HG03469 (cell line): ENCODE measurements at regions not wholly inside any gene's neighbourhood (a gene's known extent, or its start where the extent isn't known, plus 50 kb on each side); places are given as distances from the start of the nearest gene placed in this dataset.
"Not testable (repeated sequence)": the region's sequence is repeated elsewhere in the genome, so short reads cannot be mapped to it uniquely, and the experiment has no call there.

Experiments used
- ATAC-seq: cut with Tn5 transposase; IDR thresholded peaks from one replicate; pipeline ENCODE4 v1.9.1; 2021; ENCODE audit warnings: mild to moderate bottlenecking, moderate library complexity, moderate number of reproducible peaks; ENCODE audit not compliant: unreplicated experiment

DNA sequence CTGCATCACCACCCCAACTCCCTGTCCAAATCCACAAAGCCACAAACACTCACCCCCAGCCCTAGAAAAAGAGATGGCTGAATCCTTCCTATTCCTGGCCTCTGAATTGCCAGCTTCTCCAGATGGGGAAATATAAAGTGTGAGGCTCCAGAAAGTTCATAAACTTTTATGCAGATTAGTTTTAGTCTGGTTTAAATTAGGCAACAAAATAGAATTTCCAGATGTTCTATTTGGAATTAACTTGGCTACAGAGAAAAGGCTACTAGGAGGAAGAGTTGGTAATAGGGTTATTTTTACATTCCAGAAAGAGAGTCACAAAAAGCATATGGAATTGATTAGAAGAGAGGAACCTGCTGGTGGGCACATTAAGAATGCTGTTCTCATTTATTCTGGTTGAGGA lies 56.0 kb downstream of the EN1 start:
- no peak for ATAC-seq

DNA sequence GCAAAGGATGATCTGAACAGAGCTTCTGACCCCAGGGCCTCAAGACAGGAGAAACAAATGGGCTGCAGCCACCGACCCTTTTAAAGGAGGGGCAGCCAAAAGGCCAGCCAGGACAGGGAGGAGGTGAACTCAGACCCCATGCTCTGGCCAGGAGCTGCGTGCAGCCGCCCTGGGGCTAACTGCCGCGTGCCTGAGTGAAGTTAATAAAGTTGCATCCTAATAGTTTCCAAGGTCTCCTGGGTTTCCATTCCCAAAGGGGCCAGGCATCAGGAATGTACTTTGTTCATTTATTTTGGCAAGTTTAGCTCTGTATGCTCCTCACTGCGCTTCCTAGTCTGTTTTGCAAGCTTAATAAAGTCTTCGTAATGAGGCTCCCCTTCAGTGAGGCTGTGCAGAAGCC lies 60.7 kb downstream of the EN1 start:
- ATAC-seq, result no peak

DNA sequence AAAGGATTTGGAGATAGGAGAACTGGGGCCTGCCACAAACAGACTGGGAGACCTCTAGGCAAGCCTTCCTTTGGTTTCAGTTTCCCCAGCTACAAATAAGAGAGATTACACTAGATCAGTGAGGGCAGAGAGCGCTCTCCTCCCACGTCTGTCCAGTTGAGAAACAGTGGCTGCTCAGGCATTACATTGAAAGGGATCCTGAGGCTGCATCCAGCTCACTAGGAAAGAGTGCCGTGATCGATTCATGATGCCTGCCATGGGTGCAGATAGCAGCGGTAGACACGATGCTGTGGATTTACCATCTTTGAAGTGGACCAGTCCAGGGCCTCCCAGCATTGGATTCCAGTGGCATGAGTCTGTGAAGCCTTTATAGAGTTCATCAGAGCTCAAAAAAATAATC lies 62.6 kb downstream of the EN1 start:
- ATAC-seq, result no peak

DNA sequence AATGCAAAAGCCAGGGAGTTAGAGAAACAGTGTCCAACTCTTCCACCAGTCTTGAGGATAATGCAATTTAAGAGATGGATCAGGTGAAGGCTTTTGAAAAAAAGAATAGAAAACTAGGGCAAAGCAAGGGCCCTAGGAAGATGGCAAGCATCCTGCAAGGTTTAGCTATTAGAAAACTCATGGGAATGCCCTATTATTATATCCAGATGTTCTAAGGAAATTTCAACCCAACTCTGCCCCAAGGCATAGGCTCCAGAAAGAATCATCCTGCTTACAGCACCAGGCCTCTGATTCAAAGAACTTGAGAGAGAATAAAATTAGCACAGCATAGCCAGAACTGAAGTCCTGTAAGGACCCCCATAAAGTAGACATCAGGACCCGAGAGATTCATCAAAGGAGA lies 68.1 kb downstream of the EN1 start:
- ATAC-seq, result no peak

DNA sequence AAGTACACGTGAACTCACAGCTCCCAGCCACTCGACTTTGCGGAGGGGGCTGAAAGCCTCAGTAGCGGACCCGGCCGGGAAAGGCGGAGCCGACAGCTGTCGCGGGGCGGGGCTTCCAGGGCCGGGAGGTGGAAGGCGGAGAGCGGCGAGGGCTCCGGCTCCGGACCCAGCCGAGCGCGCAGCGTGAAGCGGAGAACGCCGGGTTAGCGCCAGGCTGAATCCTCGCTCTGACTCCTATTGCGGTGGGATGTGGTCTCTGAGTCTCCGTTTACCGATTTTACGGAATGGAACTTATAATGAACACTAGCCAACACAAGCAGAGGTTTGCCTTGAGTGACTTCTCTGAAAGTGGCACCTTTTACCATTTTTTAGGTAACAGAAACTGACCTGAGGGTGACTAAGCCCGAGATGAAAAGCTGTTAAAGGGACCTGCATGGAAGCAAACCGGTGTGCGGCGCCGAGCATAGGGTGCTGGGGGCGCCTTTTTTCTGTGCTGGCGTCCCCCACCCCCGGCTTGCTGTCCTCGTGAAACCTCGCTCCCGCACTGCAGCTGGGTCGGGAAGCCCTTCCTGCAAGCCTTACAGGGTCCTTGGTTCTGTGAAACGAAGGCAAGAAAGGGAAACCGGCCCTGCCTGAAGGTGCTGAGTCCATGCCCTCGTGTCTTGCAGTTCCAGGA lies 72.9 kb downstream of the EN1 start:
- no peak for ATAC-seq

DNA sequence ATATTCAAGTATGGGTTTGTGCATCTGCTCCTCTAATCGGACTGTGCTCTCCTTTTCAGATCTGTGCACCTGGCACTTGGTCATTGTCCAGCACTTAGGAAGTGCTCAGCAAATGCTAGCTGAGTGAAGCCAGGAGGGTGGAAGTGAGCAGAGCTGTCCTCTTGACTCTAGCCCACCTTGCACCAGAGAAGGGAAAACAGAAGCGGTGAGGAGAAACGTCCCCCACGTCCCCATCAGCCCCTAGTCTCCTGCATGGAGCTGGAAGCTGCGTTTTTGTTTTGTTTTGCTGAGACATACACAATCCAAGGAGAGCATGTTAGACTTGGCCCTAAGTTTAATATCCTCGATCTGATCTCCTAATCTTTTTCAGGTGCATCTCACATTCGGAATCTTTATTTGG lies 73.6 kb downstream of the EN1 start:
- no peak for ATAC-seq

DNA sequence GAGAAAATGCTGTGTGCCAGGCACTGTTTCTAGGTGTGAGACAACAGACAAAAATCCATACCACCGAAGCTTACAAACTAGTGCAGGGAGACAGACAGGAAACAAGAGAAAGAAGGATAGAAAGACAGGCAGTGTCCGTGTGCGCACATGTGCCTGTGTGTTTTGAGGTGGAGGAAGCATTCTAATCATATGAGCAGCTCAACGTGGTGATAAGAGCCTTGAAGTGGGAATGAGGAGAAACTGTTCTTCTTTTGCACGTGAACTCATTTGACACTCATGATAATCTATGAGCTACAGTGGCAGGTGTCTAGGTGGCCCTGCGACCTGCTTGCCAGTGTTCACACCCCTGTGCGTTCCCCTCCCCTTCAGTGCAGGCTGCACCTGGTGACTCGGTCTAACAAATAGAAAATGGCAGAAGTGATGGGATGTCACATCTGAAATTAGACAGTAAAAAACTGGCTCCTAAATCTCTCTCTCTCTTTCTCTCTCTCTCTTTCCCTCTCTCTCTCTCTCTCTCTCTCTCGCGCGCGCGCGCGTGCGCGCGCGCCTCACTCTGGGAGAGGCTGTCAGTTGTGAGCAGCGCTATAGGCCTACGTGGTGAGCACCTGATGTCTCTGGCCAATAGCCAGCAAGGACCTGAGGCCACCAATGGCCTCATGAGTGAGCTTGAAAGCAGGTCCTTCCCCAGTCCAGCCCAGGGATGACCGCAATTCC lies 74.8 kb downstream of the EN1 start:
- ATAC-seq, result no peak

DNA sequence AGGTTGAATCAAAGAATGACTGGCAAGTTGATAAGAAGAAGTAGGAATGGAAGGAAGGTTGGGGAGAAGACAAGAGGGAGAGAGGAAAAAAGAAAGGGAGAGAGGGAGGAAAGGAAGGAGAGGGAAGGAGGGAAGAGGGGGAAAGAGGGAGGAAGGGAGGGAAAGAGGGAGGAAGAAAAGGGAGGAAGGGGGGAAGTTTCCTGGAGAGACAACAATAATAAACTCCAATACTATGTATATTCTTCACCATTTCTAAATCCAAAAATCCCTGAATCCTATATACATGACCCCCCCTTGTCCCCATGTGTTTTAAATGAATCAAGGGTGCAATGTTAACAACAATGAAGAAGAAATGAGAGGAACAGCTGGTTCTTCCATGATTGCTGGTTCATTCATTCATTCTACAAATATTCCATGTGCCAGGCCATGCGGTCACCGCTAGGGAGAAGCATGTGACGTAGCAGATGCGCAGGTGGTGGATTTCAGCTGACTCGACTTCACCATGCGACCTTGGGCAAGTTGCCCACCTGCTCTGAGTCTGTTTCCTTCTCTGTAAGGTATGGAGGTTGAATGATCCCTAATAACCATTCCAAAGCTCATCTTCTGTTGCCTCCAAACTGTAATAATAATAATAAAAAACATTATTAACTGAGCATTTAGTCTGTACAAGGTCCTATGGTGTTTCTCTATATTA lies 77.6 kb downstream of the EN1 start:
- no peak for ATAC-seq

DNA sequence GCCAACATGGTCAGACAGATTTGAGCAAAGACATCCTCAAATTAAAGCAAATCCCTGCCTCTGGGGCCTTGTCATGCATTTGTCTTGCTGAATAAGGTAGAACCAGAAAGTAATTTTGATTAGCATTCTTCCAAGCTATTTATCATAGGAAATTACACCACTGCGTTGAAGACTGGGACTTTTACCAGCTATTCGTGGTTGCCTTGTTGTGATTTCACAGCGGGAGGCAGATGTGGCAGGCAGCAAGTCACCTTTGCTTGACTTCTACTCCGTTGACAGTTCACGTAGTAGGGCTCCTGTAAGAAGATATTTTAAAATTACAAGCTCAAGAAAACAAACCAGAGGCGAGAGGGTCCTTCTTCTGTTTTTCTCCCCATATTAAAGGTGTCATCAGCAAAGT lies 80.6 kb downstream of the EN1 start:
- ATAC-seq, result no peak

DNA sequence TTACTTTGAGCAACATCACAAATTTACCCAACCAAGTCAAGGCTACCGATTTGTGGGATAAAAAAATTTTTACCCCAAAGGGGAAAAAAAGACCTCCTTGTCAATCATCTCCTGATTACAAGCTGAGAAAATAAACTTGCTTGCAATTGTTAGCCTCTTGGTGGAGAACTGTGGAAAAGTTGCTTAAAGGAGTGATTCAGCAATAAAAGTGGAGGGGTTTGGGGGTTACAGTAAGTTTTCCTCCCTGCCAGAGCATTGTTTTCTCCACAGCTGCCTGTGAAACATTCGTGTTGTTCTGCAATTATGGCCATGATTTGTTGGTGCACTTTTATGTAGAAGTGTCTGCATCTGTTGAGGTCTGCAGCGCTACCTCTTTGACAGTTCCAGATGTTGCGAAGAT lies 82.6 kb downstream of the EN1 start:
- ATAC-seq, result no peak

DNA sequence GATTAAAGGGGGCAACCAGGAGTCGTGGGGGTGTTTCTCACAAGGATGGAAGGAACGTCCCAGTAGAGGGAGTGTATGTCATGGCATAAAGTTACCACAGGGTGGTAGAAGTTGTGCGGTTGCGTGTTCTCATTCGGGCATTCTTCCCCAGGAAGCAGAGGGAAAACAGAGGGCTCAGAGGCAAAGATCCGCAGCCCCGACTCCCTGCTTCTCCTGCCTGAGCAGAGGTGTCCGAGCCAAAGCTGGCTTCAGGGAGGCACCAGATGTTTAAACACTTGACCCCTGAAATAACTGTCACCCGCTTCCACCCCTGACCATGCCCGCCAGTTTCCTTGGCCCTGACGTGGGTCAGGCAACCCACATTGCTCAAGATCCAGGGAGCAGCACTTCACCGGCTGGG lies 83.7 kb downstream of the EN1 start:
- ATAC-seq, result no peak

DNA sequence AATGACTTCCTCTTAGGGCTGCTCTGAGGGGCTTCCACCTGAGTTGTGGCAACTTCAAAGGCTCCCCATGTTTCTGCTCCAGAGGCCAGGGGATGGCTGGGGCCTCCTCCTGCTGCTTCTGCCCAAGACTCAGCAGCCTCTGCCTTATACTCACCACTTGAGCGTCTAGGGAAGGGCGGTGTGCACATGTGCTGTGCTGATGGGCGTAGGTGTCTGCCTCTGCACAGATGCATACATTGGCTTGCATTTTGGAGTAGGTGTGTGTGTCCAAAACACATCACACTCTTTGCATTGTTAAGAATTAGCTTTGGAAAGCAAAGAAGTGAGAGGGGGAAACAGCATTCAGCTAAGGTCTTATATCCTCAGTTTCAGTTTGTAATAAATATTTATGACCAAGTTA lies 85.2 kb downstream of the EN1 start:
- ATAC-seq, result no peak

DNA sequence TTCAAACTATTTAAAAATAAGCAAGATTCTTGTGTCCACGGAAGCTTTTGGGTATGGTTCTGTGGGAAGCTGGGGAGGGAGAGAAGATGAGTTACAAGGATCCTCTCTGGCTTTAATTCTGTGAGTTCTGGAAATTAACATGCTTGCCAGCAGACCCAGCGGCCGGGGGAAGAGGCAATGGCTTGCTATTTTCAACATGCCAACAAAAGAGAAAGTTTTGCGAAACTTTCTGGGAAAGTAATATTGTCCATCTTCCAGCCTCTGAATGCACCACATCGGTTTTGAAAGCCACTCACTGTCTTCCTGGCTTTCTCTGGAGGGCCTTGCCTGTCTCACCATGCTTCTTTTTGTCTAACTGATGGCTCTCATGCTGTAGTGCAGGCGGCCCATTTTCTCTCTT lies 85.7 kb downstream of the EN1 start:
- ATAC-seq, result no peak

DNA sequence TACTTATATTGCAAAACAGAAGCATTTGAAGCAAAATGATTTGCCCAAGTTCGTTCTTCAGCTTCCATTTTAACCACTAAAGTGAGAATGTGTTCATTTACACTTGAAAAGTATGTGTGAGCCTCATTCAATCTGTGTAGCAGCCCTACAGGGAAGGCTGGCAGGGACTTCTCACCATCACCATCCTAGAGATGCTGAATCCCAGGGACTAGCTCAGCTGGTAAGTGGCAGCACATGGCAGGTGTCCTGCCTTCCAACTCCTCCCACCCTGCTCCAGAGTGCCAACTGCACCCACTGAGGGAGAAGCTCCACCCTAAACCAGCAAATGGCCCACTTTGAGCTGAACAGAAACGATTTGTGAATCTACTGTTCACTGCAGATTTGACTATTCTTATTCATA lies 91.5 kb downstream of the EN1 start:
- no peak for ATAC-seq

DNA sequence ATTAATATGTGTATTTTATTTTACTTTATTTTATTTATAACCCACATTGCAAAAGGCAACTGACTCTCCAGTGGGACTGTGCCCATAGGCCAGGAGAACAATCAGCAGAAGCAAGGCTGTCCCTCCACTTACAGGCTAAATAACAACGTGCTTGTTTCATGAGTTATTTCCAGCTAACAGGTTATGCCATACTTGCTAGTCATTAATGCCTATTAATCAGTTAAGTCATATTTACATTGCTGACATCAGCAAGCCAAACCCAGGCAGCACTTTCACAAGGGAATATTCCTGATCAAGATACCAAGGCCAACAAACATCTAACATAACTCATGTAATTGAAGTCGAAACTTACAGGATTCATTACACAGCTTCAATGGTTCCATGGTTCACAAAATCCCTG lies 92.1 kb downstream of the EN1 start:
- ATAC-seq, result no peak

DNA sequence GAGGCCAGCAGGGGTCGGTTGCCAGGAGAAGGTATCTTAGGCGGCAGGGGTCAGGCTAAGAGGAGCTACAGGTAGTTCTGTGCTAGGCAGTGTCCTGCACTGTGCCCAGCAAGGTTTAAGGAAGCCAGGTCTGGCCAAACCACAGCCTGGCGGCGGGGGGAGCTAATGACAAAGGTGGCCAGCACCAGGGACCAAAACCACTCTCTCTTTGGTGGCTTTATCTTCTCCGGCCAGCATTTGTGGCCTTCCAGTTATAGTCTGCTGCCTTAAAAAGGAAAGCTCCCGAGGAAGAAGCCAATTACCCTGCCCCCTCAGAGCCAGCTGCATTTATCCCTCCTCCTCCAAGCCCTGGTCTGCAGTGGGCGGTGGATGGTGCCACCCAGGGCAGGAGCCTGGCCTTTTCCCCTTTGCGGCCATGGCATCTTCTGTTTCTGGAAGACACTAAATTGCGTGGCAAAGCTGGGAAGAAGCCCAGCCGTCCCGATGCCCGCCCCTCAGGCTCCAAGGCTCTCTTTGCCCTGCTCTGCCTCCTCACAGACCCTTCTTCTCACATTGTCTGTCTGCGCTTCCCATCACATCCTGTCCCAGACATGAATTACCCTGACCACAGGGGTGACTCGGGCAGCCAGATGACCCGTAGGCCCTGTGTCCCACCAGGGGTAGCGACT lies 94.6 kb downstream of the EN1 start:
- no peak for ATAC-seq

DNA sequence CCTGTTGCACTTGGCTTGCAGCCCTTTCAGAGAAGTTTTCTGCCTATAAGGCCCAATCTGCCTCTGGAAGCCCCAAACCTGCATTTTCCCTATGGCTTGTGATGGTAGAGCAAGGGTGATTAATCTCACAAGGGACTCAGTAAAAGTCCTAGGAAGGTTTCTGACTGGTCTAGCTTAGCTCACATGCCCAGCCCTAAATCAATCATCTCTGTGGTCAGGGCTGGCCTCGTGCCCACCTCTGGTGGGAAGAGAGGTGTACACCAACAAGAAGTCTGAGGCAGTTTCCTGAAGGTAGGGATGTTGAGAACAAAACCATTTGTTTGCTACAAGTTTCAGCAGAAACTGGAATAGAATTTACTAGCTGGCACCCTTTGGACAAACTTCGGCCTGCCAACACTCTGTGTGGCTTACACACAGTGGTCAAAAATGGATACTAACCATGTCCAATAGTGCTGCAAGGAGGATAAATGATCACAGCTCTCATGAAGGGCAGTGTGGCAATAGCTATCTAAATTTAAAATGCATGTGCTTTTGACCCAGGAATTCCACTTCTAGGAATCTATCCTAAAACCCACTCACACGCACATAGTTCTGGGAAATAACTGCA lies 96.4 kb downstream of the EN1 start:
- ATAC-seq, result no peak

DNA sequence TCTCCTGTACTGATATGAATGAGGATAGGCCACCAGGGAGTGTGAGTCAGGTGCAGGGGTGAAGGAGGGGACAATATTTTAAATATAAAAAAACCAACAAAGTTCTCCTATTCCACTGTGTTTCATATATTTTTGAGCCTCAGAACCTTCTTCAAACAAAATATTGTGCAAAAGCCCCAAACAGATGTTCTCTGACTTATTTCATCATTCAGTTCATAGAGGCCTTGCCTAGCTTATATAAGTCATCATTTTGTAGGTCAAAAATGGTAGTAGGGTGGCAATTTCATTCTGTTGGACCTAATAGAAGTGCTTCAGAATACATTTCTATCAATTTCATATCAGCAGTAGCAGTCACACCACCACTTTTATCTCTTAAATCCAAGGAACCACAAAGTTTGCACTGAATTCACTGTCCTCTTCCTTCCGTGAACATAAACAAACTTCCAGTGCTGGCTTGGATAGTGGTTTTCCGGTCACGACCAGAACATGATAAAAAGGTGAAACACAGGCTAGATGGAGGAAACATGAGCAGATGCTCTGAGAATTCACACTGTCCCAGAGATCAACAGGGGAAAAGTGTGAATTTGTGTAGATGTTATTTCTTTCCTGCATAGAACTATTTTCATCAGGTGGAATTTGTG lies 99.1 kb downstream of the EN1 start:
- ATAC-seq, result no peak

DNA sequence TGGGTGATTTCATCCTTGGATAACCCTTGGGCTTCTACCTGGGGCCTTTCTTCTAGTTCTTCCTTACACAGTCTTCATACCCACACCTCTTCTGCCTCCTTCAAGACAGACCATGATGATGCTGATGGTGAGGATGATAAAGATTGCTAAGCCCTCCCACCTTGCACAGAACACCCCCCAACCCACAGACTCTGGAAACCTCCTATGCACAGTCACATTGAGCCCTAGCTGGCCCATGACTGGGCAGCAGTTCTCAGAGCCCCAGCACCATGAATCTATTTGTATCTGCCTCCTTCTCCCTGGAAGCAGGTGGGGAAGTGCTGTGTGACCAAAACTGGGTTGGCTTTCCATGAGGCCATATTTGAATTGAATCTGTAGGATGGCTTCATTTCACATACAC lies 99.8 kb downstream of the EN1 start:
- no peak for ATAC-seq

DNA sequence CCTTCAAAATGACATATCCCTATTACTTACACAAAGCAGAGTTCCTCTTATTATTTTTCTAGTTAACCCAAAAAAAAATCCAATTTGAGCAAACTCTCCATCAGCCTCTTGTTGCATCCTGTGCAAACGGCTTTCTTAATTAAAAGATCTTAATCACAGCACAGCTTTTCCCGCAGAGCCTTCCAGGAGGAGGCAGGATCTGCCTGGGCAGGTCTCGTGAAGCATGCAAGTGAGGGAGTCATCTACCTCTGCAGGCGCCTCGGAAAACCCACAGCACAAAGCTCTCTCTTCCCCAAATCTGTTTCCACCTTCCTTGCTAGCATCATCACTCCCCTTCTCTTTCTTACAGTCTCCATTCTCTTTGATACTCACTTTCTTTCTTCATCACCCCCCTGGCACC lies 100.4 kb downstream of the EN1 start:
- ATAC-seq, result no peak

DNA sequence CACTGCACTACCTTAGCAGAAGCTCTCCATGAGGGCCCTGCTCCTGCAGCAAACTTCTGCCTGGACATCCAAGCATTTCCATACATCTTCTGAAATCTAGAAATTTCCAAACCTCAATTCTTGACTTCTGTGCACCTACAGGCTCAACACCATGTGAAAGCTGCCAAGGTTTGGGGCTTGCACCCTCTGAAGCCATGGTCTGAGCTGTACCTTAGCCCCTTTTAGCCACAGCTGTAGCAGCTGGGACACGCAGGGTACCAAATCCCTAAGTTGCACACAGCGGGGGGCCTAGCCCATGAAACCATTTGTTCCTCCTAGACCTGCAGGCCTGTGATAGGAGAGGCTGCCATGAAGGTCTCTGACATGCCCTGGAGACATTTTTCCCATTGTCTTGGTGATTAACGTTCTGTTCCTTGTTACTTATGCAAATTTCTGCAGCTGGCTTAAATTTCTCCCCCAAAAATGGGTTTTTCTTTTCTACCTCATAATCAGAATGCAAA lies 102.7 kb downstream of the EN1 start:
- not testable (repeated sequence) for ATAC-seq
